Thyroid gland (tissue), 4 donors: ENCODE measurements at regions not wholly inside any gene's neighbourhood (a gene's known extent, or its start where the extent isn't known, plus 50 kb on each side); places are given as distances from the start of the nearest gene placed in this dataset.

Experiments
- POLR2A ChIP-seq, 2 donors: fragments of 450-650 bp; IDR thresholded peaks; one replicate each; pipeline ENCODE4 v1.6.1; 2017; ENCODE audit warnings: antibody characterized with exemption in 2 of 2, mild to moderate bottlenecking in 2 of 2, moderate library complexity in 1 of 2
- TF ChIP-seq, protein P1 (sequence below), 6 experiments: fragments of 200-600 bp in 3 of 6; fragments of 450-650 bp in 3 of 6; sonication (generic) in 3 of 6; IDR thresholded peaks; one replicate each; pipeline ENCODE4 v1.5.1; 2016 to 2019; ENCODE audit warnings: antibody characterized with exemption in 6 of 6, mild to moderate bottlenecking in 2 of 6, inconsistent platforms in 1 of 6, moderate library complexity in 1 of 6

DNA sequence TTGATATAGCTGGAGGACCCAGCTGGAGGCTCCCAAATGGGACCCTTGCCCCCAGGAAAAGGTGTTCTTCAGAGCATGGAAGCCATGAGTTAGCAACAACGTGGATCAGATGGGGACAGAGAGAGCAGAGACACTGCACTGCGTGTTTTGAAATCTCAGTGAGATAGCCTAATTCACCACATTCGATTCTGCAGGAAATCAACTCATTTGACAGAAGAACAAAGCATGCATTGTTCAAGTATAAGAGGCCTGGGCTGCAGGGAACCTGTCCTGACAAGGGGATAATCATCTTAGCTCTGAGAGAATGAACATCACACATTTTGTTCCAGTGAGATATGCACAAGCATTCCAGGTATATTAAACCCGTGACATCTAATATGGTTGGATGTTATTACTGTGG, 450.2 kb downstream of the CDH26 start:
- TF ChIP-seq, protein P1, sequence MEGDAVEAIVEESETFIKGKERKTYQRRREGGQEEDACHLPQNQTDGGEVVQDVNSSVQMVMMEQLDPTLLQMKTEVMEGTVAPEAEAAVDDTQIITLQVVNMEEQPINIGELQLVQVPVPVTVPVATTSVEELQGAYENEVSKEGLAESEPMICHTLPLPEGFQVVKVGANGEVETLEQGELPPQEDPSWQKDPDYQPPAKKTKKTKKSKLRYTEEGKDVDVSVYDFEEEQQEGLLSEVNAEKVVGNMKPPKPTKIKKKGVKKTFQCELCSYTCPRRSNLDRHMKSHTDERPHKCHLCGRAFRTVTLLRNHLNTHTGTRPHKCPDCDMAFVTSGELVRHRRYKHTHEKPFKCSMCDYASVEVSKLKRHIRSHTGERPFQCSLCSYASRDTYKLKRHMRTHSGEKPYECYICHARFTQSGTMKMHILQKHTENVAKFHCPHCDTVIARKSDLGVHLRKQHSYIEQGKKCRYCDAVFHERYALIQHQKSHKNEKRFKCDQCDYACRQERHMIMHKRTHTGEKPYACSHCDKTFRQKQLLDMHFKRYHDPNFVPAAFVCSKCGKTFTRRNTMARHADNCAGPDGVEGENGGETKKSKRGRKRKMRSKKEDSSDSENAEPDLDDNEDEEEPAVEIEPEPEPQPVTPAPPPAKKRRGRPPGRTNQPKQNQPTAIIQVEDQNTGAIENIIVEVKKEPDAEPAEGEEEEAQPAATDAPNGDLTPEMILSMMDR (IDR thresholded peaks at IDR 0.05), result no peak
- no peak for TF ChIP-seq POLR2A (IDR thresholded peaks at IDR 0.05)
